Liver (tissue), 8 donors: ENCODE measurements at regions not wholly inside any gene's neighbourhood (a gene's known extent, or its start where the extent isn't known, plus 50 kb on each side); places are given as distances from the start of the nearest gene placed in this dataset.

ENCODE experiments used
- DNase-seq: peaks from one replicate; pipeline ENCODE4 v3.0.0-alpha.2; 2017; ENCODE audit warnings: low spot score
- H3K27ac ChIP-seq, 2 donors: one replicate each; pipeline ENCODE4 v1.7.0; 2013; ENCODE audit warnings: inconsistent platforms in 2 of 2, low read length in 2 of 2, control low read depth in 1 of 2, low read depth in 1 of 2, mild to moderate bottlenecking in 1 of 2
- H3K27me3 ChIP-seq, 4 donors: one replicate each; pipeline versions ENCODE4 v1.6.1 to v1.7.0; 2013; ENCODE audit warnings: low read length in 3 of 4, inconsistent platforms in 1 of 4, mild to moderate bottlenecking in 1 of 4, moderate library complexity in 1 of 4; ENCODE audit not compliant: control insufficient read depth in 4 of 4, insufficient read depth in 4 of 4
- H3K36me3 ChIP-seq, 4 donors: one replicate each; pipeline versions ENCODE4 v1.6.1 to v1.7.0; 2013; ENCODE audit warnings: low read length in 3 of 4, mild to moderate bottlenecking in 3 of 4, low read depth in 1 of 4, moderate library complexity in 1 of 4; ENCODE audit not compliant: control insufficient read depth in 4 of 4, insufficient read depth in 3 of 4
- H3K4me1 ChIP-seq, 4 donors: one replicate each; pipeline versions ENCODE4 v1.6.1 to v1.7.0; 2013; ENCODE audit warnings: low read length in 3 of 4, mild to moderate bottlenecking in 3 of 4, moderate library complexity in 1 of 4; ENCODE audit not compliant: control insufficient read depth in 4 of 4, insufficient read depth in 4 of 4
- H3K4me3 ChIP-seq, 3 donors: one replicate each; pipeline versions ENCODE4 v1.6.1 to v1.7.0; 2013; ENCODE audit warnings: low read length in 3 of 3, control low read depth in 1 of 3, low read depth in 1 of 3, mild to moderate bottlenecking in 1 of 3
- H3K9ac ChIP-seq, 2 donors: one replicate each; pipeline ENCODE4 v1.7.0; 2013; ENCODE audit warnings: low read length in 2 of 2, mild to moderate bottlenecking in 2 of 2, moderate library complexity in 2 of 2, control low read depth in 1 of 2, low read depth in 1 of 2
- H3K9me3 ChIP-seq, 4 donors: one replicate each; pipeline versions ENCODE4 v1.6.1 to v1.7.0; 2013; ENCODE audit warnings: low read length in 3 of 4; ENCODE audit not compliant: control insufficient read depth in 4 of 4
- CTCF ChIP-seq: fragments of 150-350 bp; IDR thresholded peaks from 2 replicates; pipeline ENCODE4 v1.5.1; 2017; ENCODE audit warnings: improper control_type of control experiment, low read depth, low read length; ENCODE audit not compliant: missing input control
- EGR1 ChIP-seq, 2 donors: IDR thresholded peaks; 2 replicates each; pipeline ENCODE4 v1.6.1; 2016 to 2018; ENCODE audit warnings: antibody characterized with exemption in 2 of 2, low read depth in 2 of 2
- FOXA1 ChIP-seq: IDR thresholded peaks from 2 replicates; pipeline ENCODE4 v1.6.1; 2016; ENCODE audit warnings: antibody characterized with exemption
- FOXA2 ChIP-seq: IDR thresholded peaks from 2 replicates; pipeline ENCODE4 v1.6.1; 2016; ENCODE audit warnings: antibody characterized with exemption
- GABPA ChIP-seq, 2 donors: IDR thresholded peaks in 1 of 2; conservative IDR thresholded peaks in 1 of 2; 2 replicates each; pipeline ENCODE4 v1.6.1; 2016; ENCODE audit warnings: antibody characterized with exemption in 2 of 2, mild to moderate bottlenecking in 1 of 2, moderate library complexity in 1 of 2
- HNF4A ChIP-seq, 2 donors: conservative IDR thresholded peaks; 2 replicates each; pipeline ENCODE4 v1.6.1; 2016; ENCODE audit warnings: antibody characterized with exemption in 2 of 2, mild to moderate bottlenecking in 2 of 2
- HNF4G ChIP-seq: IDR thresholded peaks from 2 replicates; pipeline ENCODE4 v1.6.1; 2016; ENCODE audit warnings: antibody characterized with exemption
- JUND ChIP-seq, 2 donors: IDR thresholded peaks; 2 replicates each; pipeline ENCODE4 v1.6.1; 2016; ENCODE audit warnings: antibody characterized with exemption in 2 of 2
- MAX ChIP-seq: IDR thresholded peaks from 2 replicates; pipeline ENCODE4 v1.6.1; 2016; ENCODE audit warnings: antibody characterized with exemption
- NR2F2 ChIP-seq: IDR thresholded peaks from 2 replicates; pipeline ENCODE4 v1.6.1; 2016; ENCODE audit warnings: antibody characterized with exemption
- RAD21 ChIP-seq, 2 donors: IDR thresholded peaks; 2 replicates each; pipeline ENCODE4 v1.6.1; 2016; ENCODE audit warnings: antibody characterized with exemption in 2 of 2, mild to moderate bottlenecking in 2 of 2
- REST ChIP-seq: IDR thresholded peaks from 2 replicates; pipeline ENCODE4 v1.6.1; 2016; ENCODE audit warnings: antibody characterized with exemption, mild to moderate bottlenecking
- SP1 ChIP-seq: IDR thresholded peaks from 2 replicates; pipeline ENCODE4 v1.6.1; 2018; ENCODE audit warnings: antibody characterized with exemption, mild to moderate bottlenecking
- TAF1 ChIP-seq: conservative IDR thresholded peaks from 2 replicates; pipeline ENCODE4 v1.6.1; 2016; ENCODE audit warnings: antibody characterized with exemption, mild to moderate bottlenecking
- YY1 ChIP-seq: IDR thresholded peaks from 2 replicates; pipeline ENCODE4 v1.6.1; 2016; ENCODE audit warnings: antibody characterized with exemption, mild to moderate bottlenecking
- WGBS: extraction: QIAGEN DNeasy Blood & Tissue Kit; methylation state at CpG from one replicate; pipeline ENCODE4 v1.1.7; 2013; 5-methylcytosine and 5-hydroxymethylcytosine counted together
- TF ChIP-seq, protein P1 (sequence below): IDR thresholded peaks from 2 replicates; pipeline ENCODE4 v1.6.1; 2016; ENCODE audit warnings: antibody characterized with exemption
- TF ChIP-seq, protein P2 (sequence below): IDR thresholded peaks from 2 replicates; pipeline ENCODE4 v1.6.1; 2016; ENCODE audit warnings: antibody characterized with exemption
- donor health status: healthy.
- donor health status: healthy.
- donor health status: healthy.
- donor health status: healthy.
- donor health status: healthy.

DNA sequence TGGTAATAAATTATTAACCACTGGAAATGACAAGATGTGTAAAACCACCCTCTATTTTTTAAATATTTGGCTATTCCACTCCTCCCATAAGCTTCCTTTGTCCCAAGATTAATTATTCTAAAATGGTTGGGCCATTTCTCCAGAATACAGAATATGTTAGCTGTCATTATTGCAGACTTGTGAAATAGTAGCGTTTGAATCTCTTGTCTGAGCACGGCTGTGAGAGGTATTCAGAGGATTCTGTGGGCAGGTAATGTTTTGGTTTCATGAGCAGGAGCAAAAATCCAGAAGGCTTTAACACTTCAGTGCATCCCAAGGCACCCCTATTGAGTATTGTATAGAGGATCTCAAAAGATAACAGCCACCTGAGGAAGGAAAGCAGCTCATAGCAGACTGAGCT lies 256.0 kb downstream of the UQCRFS1 start:
- Histone ChIP-seq H3K4me3 (no peak overlapping the region), H3K9me3 (peaks cover 0 to 3% (median 1%) of the 10 kb centered on the region in 4 donors), H3K4me1 (no peaks in the 10 kb centered on the region), H3K27me3 (no peaks in the 10 kb centered on the region), H3K27ac (no peak overlapping the region), H3K36me3 (no peaks in the 10 kb centered on the region), H3K9ac (no peak overlapping the region)
- TF ChIP-seq JUND (IDR thresholded peaks at IDR 0.05) (no peak), HNF4G (no peak), CTCF (no peak), NR2F2 (no peak), EGR1 (IDR thresholded peaks at IDR 0.05; ENCODE audit: low read depth in 2 of 2) (no peak), MAX (no peak), YY1 (no peak), FOXA2 (no peak), FOXA1 (no peak), RAD21 (IDR thresholded peaks at IDR 0.05) (no peak), TAF1 (no peak), SP1 (no peak), GABPA (IDR thresholded peaks at IDR 0.05 in 1 of 2, conservative IDR thresholded peaks at IDR 0.05 in 1 of 2) (no peak), REST (no peak)
- TF ChIP-seq, protein P1, sequence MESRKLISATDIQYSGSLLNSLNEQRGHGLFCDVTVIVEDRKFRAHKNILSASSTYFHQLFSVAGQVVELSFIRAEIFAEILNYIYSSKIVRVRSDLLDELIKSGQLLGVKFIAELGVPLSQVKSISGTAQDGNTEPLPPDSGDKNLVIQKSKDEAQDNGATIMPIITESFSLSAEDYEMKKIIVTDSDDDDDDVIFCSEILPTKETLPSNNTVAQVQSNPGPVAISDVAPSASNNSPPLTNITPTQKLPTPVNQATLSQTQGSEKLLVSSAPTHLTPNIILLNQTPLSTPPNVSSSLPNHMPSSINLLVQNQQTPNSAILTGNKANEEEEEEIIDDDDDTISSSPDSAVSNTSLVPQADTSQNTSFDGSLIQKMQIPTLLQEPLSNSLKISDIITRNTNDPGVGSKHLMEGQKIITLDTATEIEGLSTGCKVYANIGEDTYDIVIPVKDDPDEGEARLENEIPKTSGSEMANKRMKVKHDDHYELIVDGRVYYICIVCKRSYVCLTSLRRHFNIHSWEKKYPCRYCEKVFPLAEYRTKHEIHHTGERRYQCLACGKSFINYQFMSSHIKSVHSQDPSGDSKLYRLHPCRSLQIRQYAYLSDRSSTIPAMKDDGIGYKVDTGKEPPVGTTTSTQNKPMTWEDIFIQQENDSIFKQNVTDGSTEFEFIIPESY = no peak
- TF ChIP-seq, protein P2, sequence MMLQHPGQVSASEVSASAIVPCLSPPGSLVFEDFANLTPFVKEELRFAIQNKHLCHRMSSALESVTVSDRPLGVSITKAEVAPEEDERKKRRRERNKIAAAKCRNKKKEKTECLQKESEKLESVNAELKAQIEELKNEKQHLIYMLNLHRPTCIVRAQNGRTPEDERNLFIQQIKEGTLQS = no peak
- 84% methylated on average over 2 of the region's 2 CpGs for WGBS
- no peak for DNase-seq

DNA sequence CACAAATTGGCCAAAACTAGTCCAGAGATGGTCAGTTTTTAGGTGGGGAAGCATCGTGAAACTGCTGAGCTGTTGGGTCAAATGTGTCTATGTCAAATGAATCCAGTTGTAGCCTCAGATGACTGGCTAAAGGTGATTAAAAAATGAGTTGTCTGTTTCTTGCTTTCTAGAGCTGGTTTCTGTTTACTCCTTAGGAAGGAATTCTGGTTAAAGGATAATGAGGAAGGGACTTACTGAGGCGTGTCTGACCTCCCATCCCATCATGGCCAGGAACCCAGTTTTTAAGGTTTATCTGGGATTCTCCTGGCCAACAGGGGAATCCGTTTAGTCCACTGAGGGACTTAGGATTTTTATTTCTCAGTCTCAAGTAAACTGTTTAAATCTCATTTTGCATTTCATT lies 256.5 kb downstream of the UQCRFS1 start:
- Histone ChIP-seq H3K36me3 (no peaks in the 10 kb centered on the region), H3K27me3 (no peaks in the 10 kb centered on the region), H3K27ac (no peak overlapping the region), H3K9me3 (peaks cover 0 to 3% (median 1%) of the 10 kb centered on the region in 4 donors), H3K4me3 (no peak overlapping the region), H3K4me1 (no peaks in the 10 kb centered on the region), H3K9ac (no peak overlapping the region)
- no peak for DNase-seq
- 73% methylated on average over 3 of the region's 3 CpGs for WGBS
- TF ChIP-seq CTCF (no peak), HNF4A (conservative IDR thresholded peaks at IDR 0.05) (no peak), HNF4G (no peak), YY1 (no peak), TAF1 (no peak)
